Limb (tissue), 2 donors: ENCODE measurements at regions not wholly inside any gene's neighbourhood (a gene's known extent, or its start where the extent isn't known, plus 50 kb on each side); places are given as distances from the start of the nearest gene placed in this dataset.
A peak's percentile ranks its signal among the peaks of the same experiment; 100 is the strongest.
"Not testable (repeated sequence)": the region's sequence is repeated elsewhere in the genome, so short reads cannot be mapped to it uniquely, and the experiment has no call there.

Experiments used
- DNase-seq, 2 donors: peaks; one replicate each; pipeline ENCODE4 v3.0.0-alpha.2; 2016; ENCODE audit errors: extremely low spot score in 2 of 2

DNA sequence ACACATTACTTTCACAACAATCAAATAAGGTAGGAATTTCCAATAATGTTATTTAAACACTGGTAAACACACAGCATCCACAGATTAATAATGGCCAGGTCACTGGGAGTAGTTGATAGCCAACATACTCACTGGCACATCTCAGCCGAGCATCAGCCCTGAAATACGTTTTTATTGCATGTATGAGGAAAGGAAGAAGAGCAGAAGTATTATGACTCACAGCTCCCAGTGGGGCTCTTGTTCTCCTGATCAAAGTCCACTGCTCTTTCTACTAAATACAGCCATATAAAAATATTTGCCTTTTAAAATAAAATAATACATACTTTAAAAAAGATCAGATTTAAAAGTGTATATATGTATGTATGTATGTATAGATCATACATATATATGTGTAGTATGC, 999.6 kb downstream of the SUCLG1 start:
- no peak for DNase-seq

DNA sequence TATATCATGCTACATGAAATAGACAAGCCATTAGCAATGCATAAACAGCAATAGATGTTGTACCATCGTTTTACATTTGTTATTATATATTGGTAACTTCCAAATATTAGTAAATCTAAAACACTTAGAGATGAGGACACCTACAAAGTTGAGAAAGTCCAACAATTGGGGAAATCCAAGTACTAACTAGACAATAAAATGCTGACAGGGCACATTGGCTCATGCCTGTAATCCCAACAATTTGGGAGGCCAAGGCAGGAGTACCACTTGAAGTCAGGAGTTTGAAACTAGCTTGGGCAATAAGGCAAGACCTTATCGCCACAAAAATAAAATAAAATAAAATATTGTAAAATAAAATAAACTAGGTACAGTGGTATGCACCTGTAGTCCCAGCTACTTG, 1023.1 kb downstream of the SUCLG1 start:
- no peak for DNase-seq

DNA sequence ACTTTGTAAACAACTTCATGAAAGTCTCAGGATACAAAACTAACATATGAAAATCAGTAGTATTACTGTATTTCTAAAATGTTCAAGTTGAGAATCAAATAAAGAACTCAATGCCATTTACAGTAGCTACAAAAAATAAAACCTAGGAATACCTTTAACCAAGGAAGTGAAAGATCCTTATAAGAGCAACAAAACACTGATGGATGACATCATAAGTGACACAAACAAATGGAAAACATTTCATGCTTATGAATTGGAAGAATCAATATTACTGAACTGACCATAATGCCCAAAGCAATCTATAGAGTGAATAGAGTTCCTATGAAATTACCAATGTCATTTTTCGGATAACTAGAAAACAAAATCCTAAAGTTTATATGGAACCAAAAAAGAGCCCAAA, 1038.1 kb downstream of the SUCLG1 start:
- no peak for DNase-seq

DNA sequence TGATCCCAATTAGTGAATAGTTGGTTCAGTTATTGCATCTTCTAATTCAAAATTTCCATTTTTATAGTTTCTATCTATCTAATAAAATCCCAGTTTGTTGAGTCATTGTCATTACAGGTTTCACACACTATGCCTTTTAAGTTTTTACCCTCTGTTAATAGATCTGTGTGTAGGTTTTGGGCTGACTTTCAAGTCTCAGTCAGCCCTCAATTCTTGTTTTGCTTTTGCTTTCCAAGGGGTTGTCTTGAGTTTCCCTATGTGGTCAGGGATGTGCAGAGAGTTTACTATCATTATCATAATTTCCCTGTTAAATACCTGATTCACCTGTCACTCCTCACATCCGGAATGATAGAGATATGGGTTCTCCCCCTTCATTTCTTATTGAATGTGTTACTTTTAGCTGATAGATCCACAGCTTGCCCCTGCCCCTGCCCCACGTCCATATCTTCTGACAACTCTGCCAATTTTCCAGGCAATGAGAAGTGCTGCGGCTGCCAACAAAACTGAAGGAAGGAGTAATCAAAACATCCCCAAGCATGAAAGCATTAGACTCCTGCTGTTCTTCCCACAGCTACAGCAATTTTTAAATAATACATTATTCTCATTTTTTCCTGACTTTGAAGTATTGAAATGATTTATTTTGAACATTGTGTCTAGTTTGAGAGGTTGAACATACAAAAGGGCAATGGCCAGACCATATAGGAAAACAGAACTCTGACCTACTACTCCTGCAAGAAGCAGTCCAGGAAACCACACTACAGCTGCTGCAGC, 1064.8 kb downstream of the SUCLG1 start:
- no peak for DNase-seq

DNA sequence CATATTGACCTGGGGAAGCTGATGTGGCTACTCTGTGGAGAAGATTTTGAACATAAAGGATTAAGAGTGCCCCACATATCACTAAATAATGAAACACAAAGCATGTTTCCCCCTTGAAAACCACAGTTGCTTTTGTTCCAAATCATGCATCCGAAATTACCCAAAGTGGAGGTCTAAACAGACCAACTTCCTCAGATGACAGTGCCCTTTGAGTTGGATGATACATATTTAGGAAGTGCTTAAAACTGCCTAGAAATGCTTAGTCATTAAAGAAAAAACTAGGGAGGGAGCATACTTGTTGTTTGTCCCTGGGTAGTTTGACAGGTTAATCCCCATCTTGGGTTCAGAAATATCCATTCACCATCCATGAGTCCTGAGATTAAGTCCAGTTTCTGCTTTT, 1070.3 kb downstream of the SUCLG1 start:
- no peak for DNase-seq

DNA sequence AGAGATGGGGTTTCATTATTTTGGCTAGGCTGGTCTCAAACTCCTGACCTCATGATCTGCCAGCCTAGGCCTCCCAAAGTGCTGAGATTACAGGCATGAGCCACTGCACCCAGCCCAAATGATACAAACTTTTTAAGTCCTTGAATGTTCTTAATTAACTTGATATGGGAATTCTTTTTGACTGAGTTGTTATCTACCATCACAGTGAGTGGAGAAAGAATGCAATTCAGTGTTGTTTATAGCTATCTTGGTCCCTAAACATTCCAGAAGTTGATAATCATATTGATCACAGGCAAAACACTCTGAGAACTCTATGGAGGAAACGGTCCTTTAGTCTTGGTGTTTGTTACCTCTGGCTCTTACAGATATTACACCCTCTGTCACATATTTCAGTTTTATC, 1072.5 kb downstream of the SUCLG1 start:
- no peak for DNase-seq

DNA sequence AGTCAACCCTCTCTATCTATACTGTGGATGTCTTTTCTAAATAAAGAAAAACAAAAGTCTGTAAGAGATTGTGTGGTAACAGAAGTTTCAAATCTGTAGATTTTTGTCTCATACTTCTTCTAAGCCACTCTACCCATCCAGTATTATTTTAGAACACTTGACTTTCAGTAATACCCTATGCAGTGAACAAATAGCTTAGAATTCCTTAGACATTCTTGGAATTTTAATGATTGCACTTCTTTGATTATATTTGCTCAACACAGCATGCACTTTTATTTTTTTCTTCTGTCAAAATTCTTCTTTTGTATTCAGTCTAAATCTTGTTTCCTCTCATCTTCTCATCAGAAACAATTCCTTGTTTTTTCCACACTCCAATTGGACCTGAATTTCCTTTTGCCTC, 1080.2 kb downstream of the SUCLG1 start:
- no peak for DNase-seq

DNA sequence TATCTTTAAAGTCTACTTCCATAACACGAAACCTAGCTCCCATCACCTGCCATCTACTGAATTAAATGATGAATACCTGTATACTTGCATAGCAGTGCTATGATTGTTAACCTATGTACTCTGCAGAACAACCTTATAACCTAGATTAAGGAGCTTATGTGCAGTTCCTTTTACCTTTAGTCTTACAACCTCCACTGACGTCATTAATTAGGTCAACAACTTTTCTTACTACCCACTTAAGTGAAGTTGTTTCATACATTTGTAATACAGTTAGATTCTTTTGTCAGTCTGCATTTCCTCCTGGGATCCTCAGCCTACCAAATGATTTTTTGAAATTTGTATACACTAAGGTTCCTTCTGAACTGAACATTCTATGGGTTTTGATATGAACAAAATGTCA, 1082.3 kb downstream of the SUCLG1 start:
- DNase-seq: no peak

DNA sequence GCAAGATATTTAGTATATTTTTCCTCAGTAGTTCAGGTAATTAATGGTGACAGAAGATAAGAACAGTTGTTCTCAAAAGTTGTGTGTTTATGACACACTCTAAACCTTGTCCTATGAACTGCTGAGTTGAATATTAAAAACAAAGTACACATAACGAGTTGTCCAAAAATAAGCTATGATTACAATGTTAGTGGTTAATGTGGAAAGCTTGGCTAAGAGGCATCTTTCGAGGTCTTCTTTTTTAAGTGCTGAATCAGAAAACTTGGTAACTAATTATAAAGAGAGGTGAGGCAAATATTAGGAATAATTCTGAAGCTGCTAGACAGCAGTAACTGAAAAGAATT, 1088.7 kb downstream of the SUCLG1 start:
- no peak for DNase-seq

DNA sequence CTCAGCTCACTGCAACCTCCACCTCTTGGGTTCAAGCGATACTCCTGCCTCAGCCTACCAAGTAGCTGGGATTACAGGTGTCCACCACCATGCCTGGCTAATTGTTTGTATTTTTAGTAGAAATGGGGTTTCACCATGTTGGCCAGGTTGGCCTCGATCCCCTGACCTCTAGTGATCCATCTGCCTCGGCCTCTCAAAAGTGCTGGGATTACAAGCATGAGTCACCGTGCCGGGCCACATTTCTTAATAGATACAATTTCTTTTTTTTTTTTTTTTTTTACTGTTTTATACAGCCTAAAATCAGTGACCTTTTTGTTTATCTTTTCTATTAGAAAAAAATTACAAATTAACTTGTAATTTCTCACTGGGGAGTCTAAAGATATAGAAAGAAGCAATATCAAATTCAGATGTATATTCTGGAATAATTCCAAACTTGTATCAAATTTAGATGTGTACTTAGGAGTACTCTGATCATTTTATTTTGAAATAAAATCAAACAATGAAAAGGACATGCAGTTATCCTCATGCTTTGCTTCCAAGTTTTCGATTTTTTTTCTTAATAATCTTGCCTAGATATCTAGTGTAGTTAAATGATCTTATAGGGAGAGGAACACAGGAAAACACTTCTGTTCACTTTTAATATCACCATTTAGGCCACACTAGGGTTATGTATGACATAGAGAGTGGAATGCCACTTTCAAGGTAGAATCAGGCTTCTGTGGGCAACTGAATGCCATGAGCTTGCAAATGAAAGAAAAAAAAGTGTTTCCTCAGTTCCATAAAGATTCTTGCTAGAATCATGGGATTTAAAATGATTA, 1089.3 kb downstream of the SUCLG1 start:
- no peak for DNase-seq

DNA sequence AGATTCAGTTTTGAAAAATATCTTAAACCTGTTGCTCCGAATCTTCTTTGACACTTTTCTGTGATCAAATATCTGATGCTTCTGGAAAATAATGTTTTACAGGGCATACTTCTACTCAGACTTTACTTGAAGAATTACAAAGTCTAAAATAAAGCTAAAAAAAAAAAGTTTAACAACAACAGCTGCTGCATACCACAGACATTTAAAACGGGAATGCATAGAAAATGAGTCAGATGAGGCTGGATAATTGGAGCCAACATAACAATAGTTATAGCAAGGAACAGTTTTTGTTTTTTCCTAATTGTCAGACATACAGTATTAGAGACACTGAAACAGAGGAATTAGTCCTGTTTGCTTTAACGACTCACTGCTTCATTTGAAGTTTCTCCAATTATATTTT, 1090.2 kb downstream of the SUCLG1 start:
- DNase-seq: peak in 1 of 2 donors; percentile 7

DNA sequence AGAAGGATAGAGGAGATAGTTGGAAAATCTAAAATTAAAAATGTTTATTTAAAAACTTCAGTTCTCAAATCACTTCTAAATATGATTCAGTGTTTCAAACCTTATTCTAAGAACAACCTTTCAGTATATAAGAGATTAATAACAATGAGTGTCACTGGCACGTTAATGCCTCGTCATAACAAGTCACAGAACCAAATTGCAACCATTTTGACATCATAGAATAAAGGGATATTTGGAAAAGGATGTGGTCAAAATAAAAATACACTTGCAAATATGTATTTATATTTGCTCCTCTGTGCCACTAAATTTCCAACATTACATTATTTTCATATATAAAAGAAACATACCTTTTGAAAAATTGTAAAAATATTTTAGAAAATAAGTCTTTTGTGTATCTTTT, 1090.6 kb downstream of the SUCLG1 start:
- DNase-seq: no peak

DNA sequence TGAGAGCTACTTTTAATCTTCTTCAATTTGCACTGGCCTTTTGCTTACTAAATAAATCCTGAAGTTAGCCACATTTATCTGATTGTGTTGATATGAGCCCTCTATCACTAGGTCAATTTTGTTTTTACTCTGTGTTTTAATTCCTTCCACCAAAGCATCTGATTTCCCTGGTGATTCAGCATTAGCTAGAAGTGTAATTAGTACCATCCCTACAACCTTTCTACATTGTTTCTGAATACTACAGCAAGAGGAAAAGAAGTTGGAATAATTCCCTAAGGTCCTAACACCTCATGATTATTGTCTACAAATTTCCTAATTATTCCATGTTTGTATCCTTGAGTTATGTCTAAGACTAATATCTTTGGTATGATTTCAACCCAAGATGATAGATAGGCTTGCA, 1093.6 kb downstream of the SUCLG1 start:
- no peak for DNase-seq

DNA sequence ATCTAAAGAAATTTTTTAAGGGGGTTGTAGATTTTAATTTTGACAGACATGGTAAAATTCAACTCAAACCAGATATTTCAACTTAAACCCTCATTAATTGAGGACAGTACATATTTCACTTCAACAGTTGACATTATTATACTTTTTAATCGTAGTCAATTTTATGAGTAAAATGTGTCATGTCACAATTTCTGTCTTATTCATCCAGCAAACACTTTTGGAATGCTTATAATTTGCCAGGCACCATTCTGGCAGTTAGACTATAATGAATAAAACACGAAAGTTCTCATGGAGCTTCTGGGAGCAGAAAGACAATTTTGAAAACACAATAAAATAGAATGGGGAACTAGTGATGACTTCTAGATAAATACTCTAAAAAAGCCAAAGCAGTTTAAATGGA, 1094.8 kb downstream of the SUCLG1 start:
- DNase-seq: no peak

DNA sequence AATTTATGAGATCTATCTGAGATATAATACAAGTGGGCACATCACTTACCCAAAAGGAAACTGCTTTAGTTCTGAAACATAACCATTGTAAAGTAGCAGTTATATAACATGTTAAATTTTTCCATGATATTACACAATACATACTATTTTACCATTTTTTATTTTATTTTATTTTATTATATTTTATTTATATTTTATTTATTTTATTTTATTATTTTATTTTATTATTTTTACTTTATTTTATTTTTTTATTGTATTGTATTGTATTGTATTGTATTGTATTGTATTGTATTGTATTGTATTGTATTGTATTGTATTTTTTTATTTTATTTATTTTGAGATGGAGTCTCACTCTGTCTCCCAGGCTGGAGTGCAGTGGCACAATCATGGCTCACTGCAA, 1095.9 kb downstream of the SUCLG1 start:
- not testable (repeated sequence) for DNase-seq

DNA sequence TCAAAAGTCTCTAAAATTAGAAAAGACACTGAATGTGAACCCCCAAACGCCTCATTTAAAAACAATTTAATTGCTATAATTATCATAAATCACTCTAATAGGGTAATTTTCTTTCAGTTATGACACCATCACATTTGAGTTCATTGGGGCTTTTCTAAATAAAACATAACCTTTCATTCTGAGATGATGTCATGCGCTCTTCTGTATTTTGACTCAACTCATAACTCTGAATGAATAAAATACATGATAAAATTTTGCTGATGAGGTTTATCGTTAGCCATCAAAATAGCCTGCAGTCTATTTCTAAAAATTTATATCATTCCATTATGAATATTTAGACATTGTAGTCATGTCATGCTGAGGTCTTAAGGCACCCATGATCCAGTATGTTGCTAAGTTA, 1099.7 kb downstream of the SUCLG1 start:
- no peak for DNase-seq

DNA sequence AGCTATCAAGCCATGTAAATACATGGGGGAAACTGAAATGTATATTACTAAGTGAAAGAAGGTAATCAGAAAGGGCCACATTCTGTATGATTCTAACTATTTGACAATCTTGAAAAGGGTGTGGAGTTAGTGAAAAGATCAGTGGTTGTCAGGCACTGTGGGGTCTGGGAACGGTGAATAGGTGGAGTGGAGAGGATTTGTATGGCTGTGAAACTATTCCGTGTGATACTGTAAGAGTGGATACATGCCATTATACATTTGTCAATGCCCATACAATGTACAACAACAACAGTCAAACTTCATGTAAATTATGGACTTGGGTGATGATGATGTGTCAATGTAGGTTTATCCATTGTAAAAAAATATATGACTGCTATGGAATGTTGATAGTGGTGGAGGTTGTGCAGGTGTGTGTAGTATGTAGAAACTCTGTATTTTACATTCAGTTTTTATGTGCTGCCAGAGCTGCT, 1116.2 kb downstream of the SUCLG1 start:
- no peak for DNase-seq

DNA sequence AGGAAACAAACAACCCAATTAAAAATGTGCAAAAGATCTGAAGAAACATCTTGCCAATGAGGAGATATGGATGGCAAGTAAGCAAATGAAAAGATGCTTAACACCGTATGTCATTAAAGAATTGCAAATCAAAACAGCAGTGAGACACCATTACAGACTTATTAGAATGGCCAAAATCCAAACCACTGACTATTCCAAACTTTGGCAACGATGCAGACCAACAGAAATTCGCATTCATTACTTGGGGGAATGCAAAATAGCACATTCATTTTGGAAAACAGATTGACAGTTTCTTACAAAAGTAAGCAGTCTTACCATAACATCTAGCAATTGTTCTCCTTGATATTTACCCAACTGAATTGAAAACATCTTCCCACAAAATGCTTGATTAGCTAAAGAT, 1118.7 kb downstream of the SUCLG1 start:
- no peak for DNase-seq

DNA sequence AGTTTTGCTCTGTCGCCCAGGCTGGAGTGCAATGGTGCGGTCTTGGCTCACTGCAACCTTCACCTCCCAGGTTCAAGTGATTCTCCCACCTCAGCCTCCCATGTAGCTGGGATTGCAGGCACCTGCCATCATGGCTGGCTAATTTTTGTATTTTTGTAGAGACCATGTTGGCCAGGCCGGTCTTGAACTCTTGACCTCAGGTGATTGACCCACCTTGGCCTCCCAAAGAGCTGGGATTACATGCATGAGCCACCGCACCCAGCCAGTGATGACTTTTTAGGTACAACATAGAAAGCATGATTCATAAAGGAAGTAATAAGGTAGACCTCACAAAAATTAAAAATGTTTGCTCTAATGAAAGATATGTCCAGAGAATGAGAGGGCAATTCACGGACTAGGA, 1119.1 kb downstream of the SUCLG1 start:
- not testable (repeated sequence) for DNase-seq

DNA sequence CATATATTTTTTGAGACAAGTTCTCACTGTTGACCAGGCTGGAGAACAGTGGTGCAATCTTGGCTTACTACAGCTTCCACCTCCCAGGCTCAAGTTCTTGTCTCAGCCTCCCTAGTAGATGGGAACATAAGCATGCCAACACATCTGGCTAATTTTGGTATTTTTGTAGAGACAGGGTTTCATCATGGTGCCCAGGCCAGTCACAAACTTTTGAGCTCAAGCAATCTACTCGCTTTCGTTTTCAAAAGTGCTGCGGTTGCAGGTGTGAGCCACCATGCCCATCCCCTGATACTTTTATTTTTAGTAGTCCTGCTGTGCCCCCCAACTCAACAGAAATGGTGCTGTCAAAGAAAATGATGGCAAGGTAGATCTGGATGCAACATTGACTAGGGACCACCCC, 1127.3 kb downstream of the SUCLG1 start:
- no peak for DNase-seq

DNA sequence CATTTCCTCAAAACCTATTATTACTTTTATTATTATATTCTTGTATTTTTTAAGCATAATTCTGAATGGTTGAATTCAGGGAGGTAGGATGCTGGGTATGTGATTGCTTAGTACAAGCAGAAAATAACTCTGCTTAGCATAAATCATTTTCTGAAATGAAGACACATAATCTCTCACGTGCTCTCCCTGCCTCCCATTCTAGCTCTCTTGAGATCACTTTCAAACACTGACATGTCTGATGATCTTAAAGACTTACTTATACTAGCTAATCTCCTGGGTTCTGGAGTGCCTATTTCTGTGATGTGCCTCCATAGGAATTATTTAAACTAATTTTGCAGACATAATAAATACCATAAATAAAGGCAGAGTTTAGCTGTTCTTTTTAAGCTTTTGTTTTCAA, 1136.0 kb downstream of the SUCLG1 start:
- DNase-seq: no peak

DNA sequence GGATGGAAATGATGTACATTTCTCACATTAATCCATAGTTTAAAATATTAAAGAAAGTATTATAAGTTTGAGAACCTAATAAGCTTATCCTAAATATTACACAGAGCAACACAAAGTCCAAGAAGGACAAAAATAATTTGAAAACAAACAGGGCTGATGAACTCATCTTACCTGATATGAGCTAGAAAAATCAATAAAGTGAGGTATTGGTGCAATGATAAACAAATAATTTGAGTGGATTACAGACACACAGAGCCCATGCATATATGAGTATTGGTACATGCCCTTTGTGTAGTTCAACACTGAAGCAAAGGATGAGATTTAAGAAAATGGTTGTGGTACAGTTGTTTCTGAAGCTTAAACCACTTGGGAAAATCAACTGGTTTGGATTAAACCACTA, 1139.0 kb downstream of the SUCLG1 start:
- no peak for DNase-seq

DNA sequence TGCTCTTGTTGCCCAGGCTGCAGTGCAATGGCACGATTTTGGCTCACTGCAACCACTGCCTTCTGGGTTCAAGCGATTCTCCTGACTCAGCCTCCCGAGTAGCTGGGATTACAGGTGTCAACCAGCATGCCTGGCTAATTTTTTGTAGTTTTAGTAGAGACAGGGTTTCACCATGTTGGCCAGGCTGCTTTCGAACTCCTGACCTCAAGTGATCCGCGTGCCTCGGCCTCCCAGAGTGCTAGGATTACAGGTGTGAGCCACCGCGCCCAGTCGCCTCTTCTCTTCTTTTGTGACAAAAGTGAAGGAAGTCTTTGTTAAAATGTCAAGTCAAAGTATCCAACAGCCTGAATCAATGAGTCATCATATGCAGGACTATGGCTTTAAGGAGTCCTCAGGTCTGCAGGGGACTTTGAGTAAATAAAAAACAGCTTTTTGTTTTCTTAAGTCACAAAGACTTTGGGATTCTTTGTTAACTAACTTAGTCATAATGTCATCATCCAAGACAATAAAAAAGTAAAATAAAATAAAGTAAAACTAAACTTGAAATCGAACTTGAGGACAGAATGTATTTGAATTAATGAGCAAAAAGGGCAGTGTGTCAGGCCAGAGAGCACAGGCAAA, 1153.2 kb downstream of the SUCLG1 start:
- DNase-seq: no peak
